ENCODE measurements at regions not wholly inside any gene's neighbourhood (a gene's known extent, or its start where the extent isn't known, plus 50 kb on each side); places are given as distances from the start of the nearest gene placed in this dataset.

DNA sequence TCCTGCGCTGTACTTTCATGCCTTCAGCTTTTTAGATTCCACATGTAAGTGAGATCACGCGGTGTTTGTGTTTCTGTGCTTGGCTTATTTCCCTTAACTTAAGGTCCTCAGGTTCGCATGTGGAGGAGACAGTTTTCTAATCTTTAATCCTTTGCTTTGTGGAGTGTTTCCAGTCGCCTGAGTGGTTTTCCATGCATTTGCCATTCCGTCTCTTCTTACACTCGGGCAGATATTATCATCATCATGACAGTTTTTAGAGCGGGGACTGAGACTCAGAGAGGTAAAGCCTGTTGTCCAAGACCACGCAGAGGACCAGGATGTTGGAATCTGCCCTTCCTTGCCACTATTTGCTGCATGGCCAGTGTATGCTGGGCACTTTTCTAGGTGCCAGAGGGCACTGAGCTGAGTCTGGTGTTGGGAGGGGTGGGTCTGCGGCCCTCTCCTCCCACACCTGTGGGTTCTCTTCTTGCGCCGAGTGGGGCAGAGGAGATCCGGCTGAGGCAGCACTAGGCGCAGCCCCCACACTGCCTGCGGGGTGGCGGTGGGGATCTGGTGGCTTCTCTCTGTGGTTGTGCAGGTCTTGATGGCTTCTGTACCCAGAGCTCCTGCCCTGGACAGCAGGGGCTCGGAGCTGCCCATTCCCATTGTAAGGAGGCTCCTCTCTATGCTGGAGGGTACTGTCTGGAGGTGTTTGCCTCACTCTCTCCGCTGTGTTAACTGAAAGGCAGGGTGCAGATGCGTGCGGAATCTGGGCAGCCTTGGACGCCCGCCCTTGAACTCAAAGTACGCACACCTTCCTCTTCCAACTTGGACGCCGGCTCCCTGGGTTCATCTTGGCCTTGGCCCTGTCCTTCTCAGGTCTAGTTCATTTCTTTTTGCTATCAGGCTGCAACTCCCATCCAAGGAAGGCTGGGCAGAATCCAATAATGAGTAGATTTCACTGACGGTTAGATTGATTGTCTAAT, 156.0 kb upstream of the RGMA start:
- Histone ChIP-seq H3K4me3 (ENCODE audit: low read length in 3 of 3) (no peak overlapping the region), H3K27me3 (ENCODE audit: control insufficient read depth, insufficient read depth, low read length) (no peaks in the 10 kb centered on the region), H3K9ac (ENCODE audit: low read length in 3 of 3) (no peak overlapping the region), H3K9me3 (ENCODE audit: control insufficient read depth in 2 of 3, insufficient read depth in 1 of 3, low read length in 3 of 3) (no peaks in the 10 kb centered on the region), H3K4me1 (ENCODE audit: control insufficient read depth in 2 of 3, insufficient read depth in 2 of 3, low read depth in 1 of 3, low read length in 3 of 3) (no peaks in the 10 kb centered on the region), H3K36me3 (ENCODE audit: control insufficient read depth in 2 of 3, insufficient read depth in 3 of 3, low read length in 3 of 3) (no peaks in the 10 kb centered on the region), H3K27ac (ENCODE audit: low read depth in 2 of 2, low read length in 2 of 2) (no peak overlapping the region)
- TF ChIP-seq, protein P1, sequence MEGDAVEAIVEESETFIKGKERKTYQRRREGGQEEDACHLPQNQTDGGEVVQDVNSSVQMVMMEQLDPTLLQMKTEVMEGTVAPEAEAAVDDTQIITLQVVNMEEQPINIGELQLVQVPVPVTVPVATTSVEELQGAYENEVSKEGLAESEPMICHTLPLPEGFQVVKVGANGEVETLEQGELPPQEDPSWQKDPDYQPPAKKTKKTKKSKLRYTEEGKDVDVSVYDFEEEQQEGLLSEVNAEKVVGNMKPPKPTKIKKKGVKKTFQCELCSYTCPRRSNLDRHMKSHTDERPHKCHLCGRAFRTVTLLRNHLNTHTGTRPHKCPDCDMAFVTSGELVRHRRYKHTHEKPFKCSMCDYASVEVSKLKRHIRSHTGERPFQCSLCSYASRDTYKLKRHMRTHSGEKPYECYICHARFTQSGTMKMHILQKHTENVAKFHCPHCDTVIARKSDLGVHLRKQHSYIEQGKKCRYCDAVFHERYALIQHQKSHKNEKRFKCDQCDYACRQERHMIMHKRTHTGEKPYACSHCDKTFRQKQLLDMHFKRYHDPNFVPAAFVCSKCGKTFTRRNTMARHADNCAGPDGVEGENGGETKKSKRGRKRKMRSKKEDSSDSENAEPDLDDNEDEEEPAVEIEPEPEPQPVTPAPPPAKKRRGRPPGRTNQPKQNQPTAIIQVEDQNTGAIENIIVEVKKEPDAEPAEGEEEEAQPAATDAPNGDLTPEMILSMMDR (IDR thresholded peaks at IDR 0.05; ENCODE audit: borderline replicate concordance, extremely low read depth, insufficient read depth) = no peak
- intact Hi-C loops (cut with DNase I) = no loop called here
- FAIRE-seq (no peak), DNase-seq (peak in 4 of 5 donors; percentile 35 to 78 (median 70))

DNA sequence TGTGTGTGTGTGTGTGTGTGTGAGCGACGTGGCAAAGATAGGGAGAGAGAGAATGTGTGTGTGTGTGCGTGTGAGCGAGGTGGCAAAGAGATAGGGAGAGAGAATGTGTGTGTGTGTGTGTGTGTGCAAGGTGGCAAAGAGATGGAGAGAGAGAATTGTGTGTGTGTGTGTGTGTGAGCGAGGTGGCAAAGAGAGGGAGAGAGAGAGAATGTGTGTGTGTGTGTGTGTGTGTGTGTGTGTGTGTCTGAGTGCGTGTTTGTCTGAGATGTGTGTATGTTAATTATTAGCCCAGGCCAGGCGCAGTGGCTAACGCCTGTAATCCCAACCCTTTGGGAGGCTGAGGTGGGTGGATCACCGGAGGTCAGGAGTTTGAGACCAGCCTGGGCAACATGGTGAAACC, 154.6 kb upstream of the RGMA start:
- Histone ChIP-seq H3K9ac (ENCODE audit: low read length in 3 of 3) (no peak overlapping the region), H3K9me3 (ENCODE audit: control insufficient read depth in 2 of 3, insufficient read depth in 1 of 3, low read length in 3 of 3) (no peaks in the 10 kb centered on the region), H3K27me3 (ENCODE audit: control insufficient read depth, insufficient read depth, low read length) (no peaks in the 10 kb centered on the region), H3K4me1 (ENCODE audit: control insufficient read depth in 2 of 3, insufficient read depth in 2 of 3, low read depth in 1 of 3, low read length in 3 of 3) (no peaks in the 10 kb centered on the region), H3K27ac (ENCODE audit: low read depth in 2 of 2, low read length in 2 of 2) (no peak overlapping the region), H3K4me3 (ENCODE audit: low read length in 3 of 3) (no peak overlapping the region), H3K36me3 (ENCODE audit: control insufficient read depth in 2 of 3, insufficient read depth in 3 of 3, low read length in 3 of 3) (no peaks in the 10 kb centered on the region)
- intact Hi-C loops (cut with DNase I) = no loop called here
- TF ChIP-seq, protein P1 (IDR thresholded peaks at IDR 0.05; ENCODE audit: borderline replicate concordance, extremely low read depth, insufficient read depth) = no peak
- FAIRE-seq = no peak
- no peak for DNase-seq

DNA sequence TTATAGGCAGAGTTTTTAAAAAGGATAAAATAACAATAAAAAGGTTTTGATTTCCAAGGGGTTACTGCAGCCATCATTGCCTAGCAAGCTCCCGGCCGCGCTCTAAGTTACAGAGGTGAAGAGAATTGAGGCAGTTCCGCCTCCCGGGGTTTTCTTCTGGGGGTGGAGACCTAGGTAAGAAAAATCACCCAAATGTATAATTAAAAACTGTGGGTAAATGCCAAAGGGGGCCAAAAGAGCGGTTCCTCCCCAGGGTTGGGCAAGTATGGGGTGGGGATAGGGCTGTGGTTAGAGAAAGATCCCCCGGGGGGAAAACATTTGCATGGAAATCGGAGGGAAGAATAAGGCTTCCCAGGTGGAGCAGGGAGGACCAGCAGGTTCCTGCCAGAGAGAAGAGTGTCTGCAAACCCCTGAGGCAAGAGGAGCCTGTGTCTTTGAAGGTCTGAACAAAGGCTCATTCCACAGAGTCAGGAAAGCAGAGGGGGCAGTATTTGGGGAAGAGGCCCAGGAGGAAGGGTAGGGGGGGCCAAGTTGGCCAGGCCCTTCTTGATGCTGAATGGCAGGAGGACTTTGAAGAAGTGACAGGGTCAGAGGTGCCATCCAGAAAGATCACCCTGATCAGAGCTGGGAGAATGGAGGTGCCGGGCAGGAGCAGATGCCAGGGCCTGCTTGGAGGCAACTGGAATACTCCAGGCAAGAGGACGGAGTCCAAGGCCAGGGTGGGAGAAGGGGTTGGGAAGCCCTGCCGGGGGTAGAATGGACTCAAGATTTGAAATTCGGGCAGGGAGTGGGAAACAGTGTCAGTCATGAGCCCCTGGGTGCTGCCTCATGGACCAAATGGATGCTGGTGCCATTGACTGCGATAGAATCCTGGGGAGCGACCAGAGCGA, 152.9 kb upstream of the RGMA start:
- Histone ChIP-seq H3K27me3 (ENCODE audit: control insufficient read depth, insufficient read depth, low read length) (no peaks in the 10 kb centered on the region), H3K9ac (ENCODE audit: low read length in 3 of 3) (no peak overlapping the region), H3K4me3 (ENCODE audit: low read length in 3 of 3) (no peak overlapping the region), H3K9me3 (ENCODE audit: control insufficient read depth in 2 of 3, insufficient read depth in 1 of 3, low read length in 3 of 3) (peaks cover 0 to 3% (median 0%) of the 10 kb centered on the region in 3 donors), H3K27ac (ENCODE audit: low read depth in 2 of 2, low read length in 2 of 2) (no peak overlapping the region), H3K36me3 (ENCODE audit: control insufficient read depth in 2 of 3, insufficient read depth in 3 of 3, low read length in 3 of 3) (no peaks in the 10 kb centered on the region), H3K4me1 (ENCODE audit: control insufficient read depth in 2 of 3, insufficient read depth in 2 of 3, low read depth in 1 of 3, low read length in 3 of 3) (no peaks in the 10 kb centered on the region)
- no peak for FAIRE-seq
- DNase-seq = no peak
- TF ChIP-seq, protein P1 (IDR thresholded peaks at IDR 0.05; ENCODE audit: borderline replicate concordance, extremely low read depth, insufficient read depth) = no peak
- intact Hi-C loops (cut with DNase I) = no loop called here

Data from kidney (tissue), 13 donors.